NT2/D1 (cell line): ENCODE measurements at regions not wholly inside any gene's neighbourhood (a gene's known extent, or its start where the extent isn't known, plus 50 kb on each side); places are given as distances from the start of the nearest gene placed in this dataset.

Experiments
- SUZ12 ChIP-seq: IDR thresholded peaks from 2 replicates; pipeline ENCODE4 v1.6.1; 2011; ENCODE audit not compliant: insufficient read length, insufficient read depth; ENCODE audit errors: extremely low read depth
- YY1 ChIP-seq: IDR thresholded peaks from 2 replicates; pipeline ENCODE4 v1.6.1; 2011; ENCODE audit not compliant: insufficient read length, insufficient read depth
- ZNF274 ChIP-seq: IDR thresholded peaks from 2 replicates; pipeline ENCODE4 v1.6.1; 2011; ENCODE audit warnings: mild to moderate bottlenecking, low read depth, low read length

GRCh38 chr7:124084024-124084423 is 51.2 kb upstream of the TMEM229A start:
- TF ChIP-seq YY1, result no peak
- no peak for TF ChIP-seq ZNF274
- TF ChIP-seq SUZ12, result no peak
